ENCODE measurements at regions not wholly inside any gene's neighbourhood (a gene's known extent, or its start where the extent isn't known, plus 50 kb on each side); places are given as distances from the start of the nearest gene placed in this dataset.
"Not testable (repeated sequence)": the region's sequence is repeated elsewhere in the genome, so short reads cannot be mapped to it uniquely, and the experiment has no call there.

- peak; percentile 98 for DNase-seq (ENCODE audit: low read depth)
- no peak for TF ChIP-seq CTCF (IDR thresholded peaks at IDR 0.05; ENCODE audit: insufficient read depth, low read length, severe bottlenecking)
- Histone ChIP-seq H3K36me3 (ENCODE audit: control insufficient read depth, insufficient read depth, low read length) (no peaks in the 10 kb centered on the region), H3K4me3 (ENCODE audit: low read depth, low read length) (no peak overlapping the region), H3K27me3 (ENCODE audit: control insufficient read depth, insufficient read depth, low read length) (no peaks in the 10 kb centered on the region)
- peak; percentile 91 for FAIRE-seq
These were observed 141.7 kb downstream of the PDCD6IP start for GRCh38 chr3:33940149-33940548.

- TF ChIP-seq CTCF (IDR thresholded peaks at IDR 0.05; ENCODE audit: insufficient read depth, low read length, severe bottlenecking) = no peak
- no peak for FAIRE-seq
- Histone ChIP-seq H3K36me3 (ENCODE audit: control insufficient read depth, insufficient read depth, low read length) (no peaks in the 10 kb centered on the region), H3K27me3 (ENCODE audit: control insufficient read depth, insufficient read depth, low read length) (no peaks in the 10 kb centered on the region), H3K4me3 (ENCODE audit: low read depth, low read length) (no peak overlapping the region)
- no peak for DNase-seq (ENCODE audit: low read depth)
These were observed 142.3 kb downstream of the PDCD6IP start for GRCh38 chr3:33940736-33941135.

GRCh38 chr3:33941804-33942203, 143.4 kb downstream of the PDCD6IP start:
- H3K4me3 ChIP-seq (ENCODE audit: low read depth, low read length) = no peak overlapping the region
- no peaks in the 10 kb centered on the region for H3K36me3 ChIP-seq (ENCODE audit: control insufficient read depth, insufficient read depth, low read length)
- H3K27me3 ChIP-seq (ENCODE audit: control insufficient read depth, insufficient read depth, low read length) = no peaks in the 10 kb centered on the region
- TF ChIP-seq CTCF (IDR thresholded peaks at IDR 0.05; ENCODE audit: insufficient read depth, low read length, severe bottlenecking) = no peak
- FAIRE-seq (no peak), DNase-seq (ENCODE audit: low read depth) (peak; percentile 32)

- FAIRE-seq (no peak), DNase-seq (ENCODE audit: low read depth) (peak; percentile 92)
- TF ChIP-seq CTCF (IDR thresholded peaks at IDR 0.05; ENCODE audit: insufficient read depth, low read length, severe bottlenecking) = no peak
- H3K4me3 ChIP-seq (ENCODE audit: low read depth, low read length) = no peak overlapping the region
- H3K36me3 ChIP-seq (ENCODE audit: control insufficient read depth, insufficient read depth, low read length) = no peaks in the 10 kb centered on the region
- no peaks in the 10 kb centered on the region for H3K27me3 ChIP-seq (ENCODE audit: control insufficient read depth, insufficient read depth, low read length)
These were observed 144.2 kb downstream of the PDCD6IP start for GRCh38 chr3:33942483-33943150.

- Histone ChIP-seq H3K27me3 (ENCODE audit: control insufficient read depth, insufficient read depth, low read length) (no peaks in the 10 kb centered on the region), H3K36me3 (ENCODE audit: control insufficient read depth, insufficient read depth, low read length) (no peaks in the 10 kb centered on the region), H3K4me3 (ENCODE audit: low read depth, low read length) (no peak overlapping the region)
- DNase-seq (ENCODE audit: low read depth) (no peak), FAIRE-seq (no peak)
- no peak for TF ChIP-seq CTCF (IDR thresholded peaks at IDR 0.05; ENCODE audit: insufficient read depth, low read length, severe bottlenecking)
These were observed 144.8 kb downstream of the PDCD6IP start for GRCh38 chr3:33943277-33943676.

- not testable (repeated sequence) for H3K27me3 ChIP-seq (ENCODE audit: control insufficient read depth, insufficient read depth, low read length); FAIRE-seq; H3K4me3 ChIP-seq (ENCODE audit: low read depth, low read length); DNase-seq (ENCODE audit: low read depth); H3K36me3 ChIP-seq (ENCODE audit: control insufficient read depth, insufficient read depth, low read length)
These were observed 148.2 kb downstream of the PDCD6IP start for GRCh38 chr3:33946612-33947011.
